ENCODE measurements at regions not wholly inside any gene's neighbourhood (a gene's known extent, or its start where the extent isn't known, plus 50 kb on each side); places are given as distances from the start of the nearest gene placed in this dataset.

- TF ChIP-seq SPI1 (IDR thresholded peaks at IDR 0.05; ENCODE audit: borderline replicate concordance, insufficient read depth, low read depth, low read length) (no peak), SIX5 (IDR thresholded peaks at IDR 0.05; ENCODE audit: low read depth, low read length, severe bottlenecking) (no peak)
Observed at GRCh38 chr4:157994863-157995262, 178.0 kb downstream of the GASK1B start (continued).

- no peaks in the 10 kb centered on the region for H3K79me2 ChIP-seq (ENCODE audit: control insufficient read depth, insufficient read depth, low read length)
- H3K36me3 ChIP-seq (ENCODE audit: control insufficient read depth in 2 of 2, insufficient read depth in 2 of 2, low read length in 1 of 2) = no peaks in the 10 kb centered on the region
- no peaks in the 10 kb centered on the region for H3K9me3 ChIP-seq (replicated peaks; ENCODE audit: control insufficient read depth, insufficient read depth, low read length)
- ChIA-PET SMC1A (ENCODE audit: uncharacterized antibody, unreplicated experiment) (interaction anchor here (0.9 to 1.0 kb wide), 3 partner anchors 9 to 179 kb away, joined by 3 read pairs; no protein-coding TSS in a partner anchor), RAD21 (ENCODE audit: unreplicated experiment) (interaction anchor here (1.3 to 1.4 kb wide), 2 partner anchors 175 to 179 kb away, joined by 3 to 5 read pairs; no protein-coding TSS in a partner anchor), POLR2A (no interaction called here), CTCF (interaction anchor here (1.0 to 1.4 kb wide), 2 partner anchors 179 to 262 kb away, joined by 9 to 12 read pairs; no protein-coding TSS in a partner anchor)
- H3K27ac ChIP-seq (ENCODE audit: control insufficient read depth, insufficient read depth) = no peak overlapping the region
- FAIRE-seq (no peak), DNase-seq (ENCODE audit: low read depth, low spot score) (no peak), ATAC-seq (no peak)
- H2AFZ ChIP-seq (ENCODE audit: control insufficient read depth, low read depth, low read length) = no peak overlapping the region
- H3K27me3 ChIP-seq (replicated peaks in 1 of 2; ENCODE audit: control insufficient read depth in 2 of 2, insufficient read depth in 2 of 2, low read length in 1 of 2) = no peaks in the 10 kb centered on the region
- H3K9ac ChIP-seq (ENCODE audit: control insufficient read depth, insufficient read depth, low read length) = no peak overlapping the region
- TF ChIP-seq ZNF592 (IDR thresholded peaks at IDR 0.05) = no peak
- H3K4me3 ChIP-seq = no peak overlapping the region
- WGBS (ENCODE audit: insufficient coverage, insufficient replicate concordance, low lambda C conversion rate, missing lambda C conversion rate) = 31% methylated on average over 4 of the region's 4 CpGs
- intact Hi-C loops (cut with micrococcal nuclease; ENCODE audit: unreplicated experiment) (loop anchor here (1.0 to 10.0 kb wide), 3 partner anchors 179 to 632 kb away; no protein-coding TSS in a partner anchor), in situ Hi-C loops (cut with MboI) (loop anchor here (5.0 to 10.0 kb wide), 2 partner anchors 179 to 262 kb away; partner anchors contain the start of gene GASK1B)
- BruUV-seq (replicated peaks) = no TSS peak
- H3K4me1 ChIP-seq (ENCODE audit: control insufficient read depth, insufficient read depth, low read length) = no peaks in the 10 kb centered on the region
- no peaks in the 10 kb centered on the region for H4K20me1 ChIP-seq (ENCODE audit: control insufficient read depth, insufficient read depth)
- H3K4me2 ChIP-seq (ENCODE audit: control insufficient read depth, insufficient read depth) = no peak overlapping the region
Observed at GRCh38 chr4:157992948-157993839, 179.6 kb downstream of the GASK1B start.
